Middle frontal gyrus (tissue), 1 donor: ENCODE measurements at regions not wholly inside any gene's neighbourhood (a gene's known extent, or its start where the extent isn't known, plus 50 kb on each side); places are given as distances from the start of the nearest gene placed in this dataset.
"Not testable (repeated sequence)": the region's sequence is repeated elsewhere in the genome, so short reads cannot be mapped to it uniquely, and the experiment has no call there.

Experiments
- DNase-seq: peaks from one replicate; pipeline ENCODE4 v3.0.0-alpha.2; 2015; ENCODE audit warnings: low spot score; ENCODE audit errors: extremely low spot score

GRCh38 chr13:99671746-99672145 lies 170.5 kb downstream of the TM9SF2 start:
- DNase-seq = no peak

- DNase-seq = not testable (repeated sequence)
Observed at GRCh38 chr13:99669096-99669495, 167.8 kb downstream of the TM9SF2 start.

GRCh38 chr13:99666146-99666805 lies 165.0 kb downstream of the TM9SF2 start:
- no peak for DNase-seq

- no peak for DNase-seq
Observed at GRCh38 chr13:99665711-99666110, 164.4 kb downstream of the TM9SF2 start.

- no peak for DNase-seq
Observed at GRCh38 chr13:99663908-99664307, 162.6 kb downstream of the TM9SF2 start.

GRCh38 chr13:99663185-99663825 lies 162.0 kb downstream of the TM9SF2 start:
- DNase-seq = no peak

GRCh38 chr13:99662678-99663077 lies 161.4 kb downstream of the TM9SF2 start:
- no peak for DNase-seq

GRCh38 chr13:99661791-99662190 lies 160.5 kb downstream of the TM9SF2 start:
- no peak for DNase-seq

- DNase-seq = no peak
Observed at GRCh38 chr13:99659866-99660554, 158.7 kb downstream of the TM9SF2 start.

- DNase-seq = no peak
Observed at GRCh38 chr13:99659226-99659625, 158.0 kb downstream of the TM9SF2 start.

- DNase-seq = peak; percentile 47
Observed at GRCh38 chr13:99658261-99658991, 157.2 kb downstream of the TM9SF2 start.

- DNase-seq = no peak
Observed at GRCh38 chr13:99657848-99658260, 156.6 kb downstream of the TM9SF2 start.

GRCh38 chr13:99656844-99657381 lies 155.6 kb downstream of the TM9SF2 start:
- DNase-seq = no peak

- peak; percentile 70 for DNase-seq
Observed at GRCh38 chr13:99656092-99656745, 154.9 kb downstream of the TM9SF2 start.

GRCh38 chr13:99655351-99656091 lies 154.2 kb downstream of the TM9SF2 start:
- DNase-seq = no peak

- no peak for DNase-seq
Observed at GRCh38 chr13:99654076-99654475, 152.8 kb downstream of the TM9SF2 start.

- no peak for DNase-seq
Observed at GRCh38 chr13:99653526-99653925, 152.3 kb downstream of the TM9SF2 start.

GRCh38 chr13:99652901-99653300 lies 151.6 kb downstream of the TM9SF2 start:
- DNase-seq = no peak

GRCh38 chr13:99652141-99652540 lies 150.9 kb downstream of the TM9SF2 start:
- no peak for DNase-seq

GRCh38 chr13:99651016-99651415 lies 149.7 kb downstream of the TM9SF2 start:
- no peak for DNase-seq
